ENCODE measurements at regions not wholly inside any gene's neighbourhood (a gene's known extent, or its start where the extent isn't known, plus 50 kb on each side); places are given as distances from the start of the nearest gene placed in this dataset.
"Not testable (repeated sequence)": the region's sequence is repeated elsewhere in the genome, so short reads cannot be mapped to it uniquely, and the experiment has no call there.

DNA sequence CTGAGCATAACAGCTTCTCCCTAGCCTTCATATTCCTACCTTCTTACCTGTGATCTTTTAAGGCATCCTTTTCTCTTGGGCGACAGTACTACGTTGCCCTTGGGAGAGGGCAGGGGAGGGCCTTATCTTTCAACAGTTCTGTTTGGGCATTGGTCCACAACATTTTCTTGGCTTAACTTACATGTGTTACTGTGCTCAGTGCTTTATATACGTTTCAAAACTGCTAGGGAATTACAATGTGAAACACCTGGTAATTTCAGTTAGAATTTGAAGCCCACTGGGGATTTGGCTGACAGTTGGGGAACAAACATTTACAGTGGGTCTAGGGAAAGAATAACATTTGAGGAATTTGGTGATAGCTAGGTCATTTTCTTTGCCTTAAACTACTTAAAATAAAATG lies 667.1 kb downstream of the PRIM2 start:
- not testable (repeated sequence) for TF ChIP-seq TARDBP (IDR thresholded peaks at IDR 0.05); BHLHE40 (IDR thresholded peaks at IDR 0.05; ENCODE audit: borderline replicate concordance); ELF4 (IDR thresholded peaks at IDR 0.05); CTBP1 (IDR thresholded peaks at IDR 0.05; ENCODE audit: borderline replicate concordance); FOXK2 (IDR thresholded peaks at IDR 0.05); HDGF (IDR thresholded peaks at IDR 0.05; ENCODE audit: borderline replicate concordance); SP1 (IDR thresholded peaks at IDR 0.05); ZNF384 (IDR thresholded peaks at IDR 0.05); ARNT (IDR thresholded peaks at IDR 0.05); L3MBTL2 (conservative IDR thresholded peaks at IDR 0.05)

Measured in HEK293T (cell line).